Daoy (cell line): ENCODE measurements at regions not wholly inside any gene's neighbourhood (a gene's known extent, or its start where the extent isn't known, plus 50 kb on each side); places are given as distances from the start of the nearest gene placed in this dataset.

ENCODE experiments used
- DNase-seq: peaks from one replicate; pipeline ENCODE4 v3.0.0-alpha.2; 2015; ENCODE audit warnings: low read depth

DNA sequence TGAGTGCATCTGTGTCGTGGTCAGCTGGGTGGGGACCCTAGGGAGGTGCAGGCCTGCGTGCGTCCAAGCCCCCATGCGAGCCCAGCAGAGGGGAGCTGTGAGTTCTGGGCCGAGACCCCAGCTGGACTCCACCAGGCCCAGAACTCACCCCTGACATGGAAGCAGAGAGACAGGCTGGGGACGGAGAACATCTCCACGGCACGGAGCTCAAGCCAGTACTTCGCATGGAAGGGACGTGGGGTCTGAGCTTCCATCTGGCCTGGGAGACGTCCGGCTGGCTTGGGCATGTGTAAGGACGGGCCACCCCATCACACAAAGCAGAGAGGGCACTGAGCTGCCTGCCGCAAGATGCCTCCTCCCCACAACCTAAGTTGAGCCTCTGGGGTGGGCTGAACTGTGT is 422.4 kb downstream of the CTTN start:
- no peak for DNase-seq

DNA sequence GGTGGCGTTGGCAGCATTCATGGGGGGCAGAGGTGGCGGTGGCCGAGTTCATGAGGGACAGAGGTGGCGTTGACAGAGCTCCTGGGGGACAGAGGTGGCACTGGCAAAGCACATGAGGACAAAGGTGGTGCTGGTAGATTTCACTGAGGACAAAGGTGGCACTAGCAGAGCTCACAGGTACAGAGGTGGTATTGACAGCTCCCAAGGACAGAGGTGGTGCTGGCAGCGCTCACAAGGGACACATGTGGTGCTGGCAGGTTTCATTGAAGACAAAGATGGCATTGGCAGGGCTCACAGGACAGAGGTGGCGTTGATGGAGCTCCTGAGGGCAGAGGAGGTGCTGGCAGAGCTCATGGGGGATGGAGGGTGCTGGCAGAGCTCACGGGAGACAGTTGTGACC is 425.4 kb downstream of the CTTN start:
- DNase-seq, result no peak

DNA sequence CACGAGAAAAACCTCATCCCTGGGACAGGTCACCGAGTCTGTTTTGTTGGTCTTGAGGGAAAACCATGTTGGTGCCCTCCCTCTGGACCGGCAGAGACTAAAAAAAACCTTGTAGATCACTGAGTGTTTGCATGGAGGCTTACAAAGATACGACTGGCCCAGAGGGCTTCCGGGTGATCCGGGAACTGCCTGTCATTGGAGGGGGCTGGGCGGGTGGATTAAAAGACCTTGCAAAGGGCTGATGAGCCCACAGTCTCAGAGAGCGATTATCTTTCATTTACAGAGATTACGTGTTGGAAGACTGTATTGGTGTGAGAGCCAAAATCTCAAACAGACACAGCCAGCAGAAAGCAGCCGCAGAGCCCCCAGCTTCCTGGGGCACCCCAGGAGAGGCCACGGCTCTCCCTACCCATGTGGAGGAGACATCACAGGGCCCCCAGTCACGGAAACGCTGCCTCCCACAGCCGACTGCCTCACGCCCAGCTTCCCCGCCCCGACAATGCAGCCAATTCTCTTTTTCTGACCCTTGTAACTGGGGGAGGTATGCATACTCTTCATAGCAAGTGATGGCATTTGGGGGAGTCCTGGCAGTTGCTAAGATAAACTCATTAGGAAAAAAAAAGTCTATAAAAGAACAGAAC is 426.4 kb downstream of the CTTN start:
- no peak for DNase-seq

DNA sequence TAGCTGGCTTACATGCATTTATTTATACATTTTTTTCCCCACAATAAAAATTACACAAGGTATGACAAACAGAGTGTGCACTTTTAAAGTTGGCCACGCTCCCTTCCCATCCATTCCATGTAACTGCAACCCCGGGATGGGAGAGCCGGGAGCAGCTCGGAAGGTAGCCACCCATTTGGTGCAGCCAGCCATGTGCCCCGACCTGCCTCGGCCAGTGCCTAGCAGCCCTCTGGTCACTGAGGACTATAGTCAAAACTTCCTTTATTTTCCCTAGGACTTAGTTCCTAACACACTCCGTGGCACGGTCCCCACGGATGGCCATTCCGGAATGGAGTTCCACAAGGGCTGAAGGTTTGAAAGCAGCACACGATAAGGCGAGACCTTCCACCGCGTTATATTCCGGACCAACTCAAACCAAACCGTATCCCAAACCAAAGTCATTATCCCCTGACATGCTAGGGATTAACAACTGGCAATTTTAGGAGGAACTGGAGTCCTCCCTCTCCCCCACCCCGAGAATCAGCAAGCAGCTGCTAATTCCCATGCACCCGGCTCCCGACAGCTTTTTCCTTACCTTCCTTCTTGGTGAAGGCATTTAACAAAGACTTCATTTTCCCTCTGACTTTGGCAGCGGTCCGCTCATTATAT is 426.4 kb downstream of the SHANK2 start:
- no peak for DNase-seq

DNA sequence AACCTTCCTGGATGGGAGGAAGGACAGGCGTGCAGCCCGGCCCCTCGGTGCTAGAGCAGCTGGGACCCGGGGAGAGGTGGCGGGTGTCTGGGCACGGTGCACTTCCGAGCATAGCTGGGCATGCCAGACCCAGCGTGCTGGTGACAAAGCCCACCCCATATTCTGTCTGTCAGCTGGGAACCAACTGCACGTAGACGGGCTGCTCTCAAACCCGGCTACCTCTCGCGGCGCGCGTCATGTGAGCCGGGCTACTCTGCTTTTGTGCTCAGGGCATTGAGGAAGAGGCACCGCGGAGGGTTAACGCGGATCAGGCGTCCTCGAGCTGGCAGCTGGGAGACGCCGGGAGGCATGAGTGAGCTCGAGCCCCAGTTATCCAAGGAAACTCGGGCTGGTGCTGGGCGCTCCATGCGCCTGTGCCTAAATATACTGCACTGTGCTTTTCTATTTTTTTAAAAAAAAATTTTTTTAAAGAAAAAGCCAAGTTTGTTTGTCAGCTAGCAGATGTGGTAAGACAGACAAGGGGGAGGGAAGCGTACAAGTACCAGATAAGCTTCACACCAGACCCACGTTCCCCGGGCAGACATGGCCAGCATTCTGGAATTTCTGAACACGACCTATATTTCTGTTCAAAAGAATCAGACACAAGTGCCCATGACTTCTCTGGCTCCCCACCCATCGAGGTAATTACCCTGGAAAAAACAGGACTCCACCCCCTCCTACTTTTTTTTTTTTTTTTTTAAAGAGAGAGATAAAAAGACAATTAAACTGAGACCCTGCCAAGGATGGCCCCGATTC is 425.6 kb downstream of the SHANK2 start:
- peak; percentile 62 for DNase-seq

DNA sequence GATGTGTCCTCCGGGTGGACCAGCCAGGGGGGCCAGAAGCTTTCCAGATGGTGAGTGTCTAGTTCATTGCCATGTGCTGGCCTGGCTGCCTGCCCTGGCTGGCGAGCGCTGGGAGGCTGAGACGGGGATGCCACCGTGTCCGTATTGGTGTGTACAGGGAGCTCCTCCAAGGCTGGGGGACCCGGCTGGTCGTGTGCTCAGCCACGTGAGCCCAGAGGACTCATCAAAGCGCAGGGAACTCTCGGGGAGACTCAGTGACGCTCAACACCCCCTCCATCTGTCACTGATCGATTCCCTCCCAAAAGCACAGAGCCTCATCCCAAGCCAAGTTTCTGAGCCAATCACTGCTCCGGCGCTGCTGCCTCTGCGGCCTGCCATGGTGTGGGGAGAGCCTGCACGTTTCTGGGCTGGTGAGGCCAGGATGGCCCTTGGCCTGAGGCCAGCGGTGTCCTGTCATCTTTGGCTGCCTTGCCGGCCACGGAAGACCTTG is 423.7 kb downstream of the SHANK2 start:
- DNase-seq, result no peak

DNA sequence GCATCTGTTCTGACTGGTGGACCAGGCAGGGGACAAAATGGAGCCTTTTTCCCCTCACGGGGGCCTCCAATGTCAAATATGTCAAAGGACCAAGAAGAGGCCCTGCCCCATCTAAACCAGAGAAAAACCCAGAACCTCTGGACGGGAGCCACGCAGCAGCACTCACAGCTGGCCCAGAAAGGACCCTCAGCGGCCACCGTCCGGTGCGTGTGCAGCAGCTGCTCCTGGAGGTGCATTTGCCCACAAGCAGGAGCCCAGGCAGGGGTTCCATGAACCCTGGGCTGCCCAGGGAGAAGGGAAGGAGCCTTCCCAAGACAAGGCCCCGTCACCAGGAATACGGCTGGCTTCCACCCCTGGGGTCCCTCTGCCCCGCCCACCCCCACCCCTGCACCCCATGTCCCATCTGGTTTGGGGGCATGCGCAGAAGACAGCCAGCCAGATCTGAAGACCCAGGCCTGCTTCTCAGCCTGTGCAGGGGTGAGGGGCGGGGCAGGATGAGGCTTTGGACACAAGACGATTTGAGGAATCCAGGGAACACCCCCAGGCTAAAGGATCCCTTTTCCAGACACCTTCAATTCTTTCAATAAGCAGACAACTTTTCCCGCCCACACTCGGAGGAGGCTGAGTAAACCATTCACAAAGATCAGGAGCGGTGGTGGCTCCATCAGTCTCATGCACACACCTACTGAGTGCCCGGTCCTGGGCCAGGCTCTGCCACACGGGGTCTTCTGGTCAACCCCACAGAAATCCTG is 423.1 kb downstream of the SHANK2 start:
- DNase-seq, result no peak

DNA sequence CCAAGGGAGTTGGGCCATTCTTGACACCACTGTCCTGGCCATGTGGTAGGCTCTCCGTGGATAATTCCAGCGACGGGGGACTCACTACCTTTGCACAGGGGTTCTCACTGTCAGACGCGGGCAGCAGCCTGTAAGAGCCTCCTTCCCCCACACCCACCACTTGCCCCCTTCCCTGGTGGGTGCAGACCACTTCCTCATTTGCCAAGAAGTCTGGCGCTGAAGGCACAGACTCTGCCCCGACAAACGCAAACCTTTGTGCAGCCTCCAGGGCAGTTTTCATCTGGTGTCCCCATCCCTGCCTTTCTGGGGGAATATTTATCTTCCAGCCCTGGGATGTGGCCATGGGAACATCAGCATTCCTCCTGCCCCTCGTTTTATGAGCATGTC is 422.5 kb downstream of the SHANK2 start:
- no peak for DNase-seq

DNA sequence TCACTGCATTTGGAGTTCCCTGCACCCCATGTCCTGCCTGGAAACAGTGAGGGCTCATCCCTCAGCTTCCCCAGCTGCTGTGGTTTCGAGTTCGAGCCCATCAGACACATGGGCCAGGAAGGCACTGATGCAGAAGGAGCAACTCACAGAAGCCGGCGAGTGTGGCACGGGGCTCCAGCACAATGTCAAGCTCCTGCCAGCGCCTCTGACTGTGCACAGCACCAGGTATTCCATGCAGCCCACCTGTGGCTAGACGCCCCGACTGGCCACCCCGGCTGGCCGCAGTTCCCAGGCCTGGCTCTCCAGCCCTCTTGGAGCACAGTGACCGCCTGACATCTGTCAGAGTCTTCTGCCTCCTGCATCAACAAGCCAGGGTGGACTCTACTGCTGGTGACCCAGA is 419.4 kb downstream of the SHANK2 start:
- no peak for DNase-seq

DNA sequence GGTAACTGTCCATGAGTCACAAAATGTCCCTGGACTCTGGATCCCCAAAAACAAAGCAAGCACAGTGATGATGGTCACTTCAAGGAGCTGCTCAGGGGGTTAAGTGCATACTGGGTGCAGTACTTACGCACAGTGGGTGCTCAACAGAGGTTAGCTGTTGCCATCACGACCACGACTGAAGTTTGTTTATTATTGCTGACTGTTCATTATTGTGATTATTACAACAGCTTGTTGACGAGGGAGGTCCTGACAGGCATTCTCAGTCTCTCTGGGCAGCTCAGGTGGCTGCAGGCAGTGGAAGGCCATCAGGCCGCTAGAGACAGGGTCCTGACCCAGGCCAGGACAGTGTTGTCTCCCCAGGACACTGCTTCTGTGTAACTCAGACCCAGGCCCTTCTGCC is 418.8 kb downstream of the SHANK2 start:
- DNase-seq, result no peak

DNA sequence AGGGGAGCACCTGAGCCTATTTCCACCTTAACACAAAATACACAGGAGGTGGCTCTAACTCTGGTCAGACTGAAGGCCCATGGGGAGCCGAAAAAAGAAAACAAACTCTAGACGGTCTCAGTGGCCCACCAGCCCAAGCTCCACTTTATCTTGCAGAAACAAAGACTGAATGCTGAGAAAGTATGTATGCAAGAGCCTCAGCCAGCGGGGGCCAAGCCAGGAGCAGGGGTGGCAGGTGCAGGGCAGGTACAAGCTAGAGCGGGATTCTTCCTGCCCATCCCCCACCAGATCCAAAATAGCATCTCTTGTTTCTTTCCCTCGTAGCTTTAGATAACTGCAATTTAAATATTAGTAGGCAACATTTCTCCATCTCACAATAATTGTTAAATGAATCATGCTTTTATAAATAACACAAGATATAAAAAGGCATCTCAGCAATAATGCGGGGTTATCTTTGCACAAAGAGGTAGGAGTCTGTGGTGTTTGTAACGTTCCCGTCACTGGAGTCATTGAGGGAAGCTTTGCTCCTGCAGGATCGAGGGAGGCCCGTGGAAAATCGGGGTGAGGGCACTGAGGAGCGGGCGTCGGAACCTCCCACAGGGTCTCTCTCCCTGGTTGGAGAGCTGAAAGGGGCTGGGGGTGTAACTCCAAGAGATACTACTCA is 418.0 kb downstream of the SHANK2 start:
- no peak for DNase-seq

DNA sequence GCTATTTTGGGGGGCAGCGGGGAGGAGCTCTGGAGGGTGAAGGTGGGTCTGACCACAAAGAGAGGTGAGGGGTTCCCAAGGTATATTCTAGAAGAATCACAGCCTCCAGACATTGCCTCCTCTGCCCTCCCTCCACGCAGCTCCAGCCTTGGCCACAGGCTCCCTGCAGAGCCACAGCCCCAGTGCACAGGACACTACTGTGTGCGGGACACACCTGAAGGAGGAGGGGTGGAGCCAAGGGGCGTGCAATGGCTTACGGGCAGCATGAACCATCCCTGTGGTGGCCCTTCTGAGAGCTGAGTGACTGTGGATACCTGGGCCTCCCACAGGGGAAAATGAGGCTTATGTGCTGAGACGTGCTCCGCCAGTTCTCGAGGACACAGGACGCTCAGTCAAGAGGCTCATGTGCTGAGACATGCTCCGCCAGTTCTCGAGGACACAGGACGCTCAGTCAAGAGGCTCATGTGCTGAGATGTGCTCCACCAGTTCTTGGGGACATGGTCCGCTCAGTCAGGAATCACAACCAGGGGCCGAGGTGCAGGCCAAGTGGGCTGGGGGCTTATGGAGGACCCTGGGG is 417.3 kb downstream of the SHANK2 start:
- DNase-seq, result no peak

DNA sequence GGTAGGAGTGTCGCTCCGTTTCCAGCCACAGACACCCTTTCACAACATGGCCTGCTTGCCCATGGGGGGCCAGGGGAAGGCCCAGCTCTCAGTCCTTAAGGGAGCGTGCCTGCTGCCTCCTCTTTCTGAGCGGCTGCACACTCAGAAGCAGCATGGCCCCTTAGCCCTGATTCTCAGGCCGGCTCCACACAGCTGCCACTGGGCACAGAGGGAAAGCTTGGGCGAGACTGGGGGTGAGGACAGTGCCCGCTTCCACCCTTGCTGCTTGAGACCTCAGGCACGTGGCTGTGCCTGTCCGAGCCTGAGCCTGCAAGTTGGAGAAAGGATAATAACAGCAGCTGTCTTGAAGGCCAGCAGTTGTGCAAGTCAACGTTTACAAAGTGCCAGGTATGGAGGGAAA is 416.3 kb downstream of the SHANK2 start:
- no peak for DNase-seq

DNA sequence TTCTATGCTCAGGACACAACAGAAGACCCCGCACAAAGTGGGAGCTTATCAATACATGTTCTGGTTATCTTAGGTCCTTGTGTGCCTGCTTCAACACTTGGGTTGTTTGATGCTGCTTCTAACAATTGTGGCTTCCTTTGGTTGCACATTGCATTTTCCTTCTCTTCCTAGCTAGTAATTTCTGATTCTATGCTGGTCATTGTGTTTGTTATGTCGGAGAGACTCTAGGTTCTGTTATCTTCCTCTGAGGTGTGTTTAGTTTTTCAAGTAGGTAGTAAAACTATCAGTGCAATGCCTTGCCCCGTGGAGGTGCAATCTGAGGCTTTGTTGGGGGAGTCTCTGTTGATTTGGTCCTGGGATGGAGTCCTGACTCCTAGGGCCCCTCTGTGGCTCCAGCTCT is 414.2 kb downstream of the SHANK2 start:
- DNase-seq, result no peak

DNA sequence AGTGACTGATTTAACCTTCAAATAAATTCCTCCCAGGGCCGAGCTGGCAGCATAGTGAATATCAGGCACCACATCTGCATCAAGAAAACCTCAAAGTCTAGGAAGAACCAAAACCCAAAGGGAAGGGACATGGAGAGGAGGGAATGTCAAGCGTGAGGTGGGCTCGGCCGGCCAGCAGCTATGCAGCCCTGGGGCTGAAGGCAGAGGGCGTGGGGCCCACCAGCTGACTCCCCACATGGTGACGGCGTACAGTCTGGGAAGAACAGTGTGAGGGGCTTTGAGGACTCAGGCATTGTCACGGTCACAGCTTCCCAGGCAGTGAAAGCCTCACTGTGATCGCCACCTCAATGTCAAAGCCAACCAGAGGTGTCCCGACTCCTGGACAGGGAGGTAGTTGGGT is 412.5 kb downstream of the SHANK2 start:
- no peak for DNase-seq

DNA sequence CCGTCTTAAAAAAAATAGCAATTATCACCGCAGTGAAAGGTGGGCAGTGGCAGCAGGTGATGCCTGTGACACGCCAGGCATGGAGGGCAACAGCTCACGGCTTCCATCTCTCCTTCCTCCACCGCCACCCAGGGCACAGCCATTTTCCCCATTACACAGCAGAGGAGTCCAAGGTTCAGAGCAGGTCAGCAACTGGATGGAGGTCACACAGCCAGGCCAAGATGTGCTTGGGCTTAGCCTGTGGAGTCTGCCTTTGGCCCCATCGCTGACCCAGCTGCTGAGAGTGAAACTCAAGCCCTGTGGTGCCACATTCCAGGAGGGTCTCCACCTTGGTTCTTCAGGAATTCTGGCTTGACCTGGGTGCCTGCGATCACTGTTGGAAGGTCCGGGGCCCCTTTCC is 411.1 kb downstream of the SHANK2 start:
- DNase-seq, result no peak

DNA sequence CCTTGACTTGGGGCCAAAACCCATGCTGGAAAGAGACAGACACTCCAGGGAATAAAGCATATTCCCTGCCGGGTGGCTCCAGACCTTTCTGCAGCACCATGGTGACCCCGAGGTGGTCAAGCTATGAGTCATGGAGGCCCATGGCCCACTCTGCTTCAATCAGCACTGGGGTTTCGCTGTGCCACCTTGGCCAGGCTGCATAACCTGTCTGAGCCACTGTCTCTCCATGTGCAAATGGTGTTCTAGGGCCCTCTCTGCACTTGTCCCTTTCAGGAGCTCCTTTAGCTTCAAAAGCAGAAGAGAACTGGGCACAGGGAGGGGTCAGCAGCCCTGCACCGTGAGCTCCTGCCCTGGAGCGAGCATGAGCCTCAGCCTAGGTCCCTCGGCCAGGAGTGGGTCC is 410.1 kb downstream of the SHANK2 start:
- DNase-seq, result no peak

DNA sequence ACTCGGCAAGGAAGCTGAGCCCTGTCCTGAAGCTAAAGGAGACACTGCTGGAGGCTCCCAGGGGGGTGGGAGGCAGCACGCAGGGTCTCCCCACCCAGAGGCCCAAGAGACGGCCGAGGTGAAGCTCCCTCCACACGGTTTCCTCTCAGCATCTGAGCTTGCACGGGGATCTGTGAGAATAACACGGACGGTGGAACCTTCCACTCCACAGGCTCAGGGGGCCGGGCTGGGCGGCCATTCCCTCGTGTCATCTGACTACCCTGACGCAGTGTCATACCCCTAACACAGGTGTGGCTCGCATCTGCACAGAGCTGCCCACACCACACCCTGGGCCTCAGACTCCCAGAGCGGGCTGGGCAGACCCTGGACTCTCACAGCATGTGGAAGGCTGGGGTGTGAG is 409.7 kb downstream of the SHANK2 start:
- no peak for DNase-seq

DNA sequence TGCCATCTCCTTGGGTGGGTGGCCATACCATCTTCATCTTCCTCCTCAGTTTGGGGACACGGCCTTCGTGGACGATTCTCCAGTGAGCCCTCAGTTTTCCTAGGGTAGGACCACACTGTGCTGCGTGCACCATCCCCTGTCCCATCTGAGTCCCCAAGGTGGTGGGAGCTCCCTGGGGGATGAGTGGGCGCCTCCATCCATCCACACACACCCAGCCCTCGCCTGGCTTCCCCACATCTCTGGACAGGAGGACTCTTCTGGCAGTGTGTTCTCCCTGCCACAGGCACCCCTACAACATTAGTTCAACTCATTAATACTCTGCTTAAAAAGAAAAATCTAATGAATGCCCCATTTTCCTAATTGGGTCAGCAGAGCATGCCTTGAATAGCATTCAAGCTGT is 408.5 kb downstream of the SHANK2 start:
- DNase-seq, result no peak

DNA sequence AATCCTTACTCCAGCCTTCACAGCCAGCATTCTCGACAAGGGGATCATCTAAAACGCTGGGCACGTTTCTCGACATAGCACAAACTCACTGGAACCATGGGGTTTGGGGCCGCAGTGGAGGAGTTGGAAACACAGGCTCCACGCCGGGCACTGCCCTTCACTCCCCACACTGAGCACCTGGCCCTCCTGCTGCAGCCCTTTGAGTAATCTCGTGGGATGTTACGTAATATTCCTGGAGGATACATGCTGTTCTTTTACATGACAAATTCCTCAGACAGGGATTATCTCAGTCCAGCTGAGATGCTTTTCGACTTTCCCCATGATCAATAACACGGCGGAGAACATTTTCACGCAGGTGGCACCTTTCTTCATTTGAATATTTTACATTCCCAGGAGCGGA is 408.0 kb downstream of the SHANK2 start:
- DNase-seq, result no peak

DNA sequence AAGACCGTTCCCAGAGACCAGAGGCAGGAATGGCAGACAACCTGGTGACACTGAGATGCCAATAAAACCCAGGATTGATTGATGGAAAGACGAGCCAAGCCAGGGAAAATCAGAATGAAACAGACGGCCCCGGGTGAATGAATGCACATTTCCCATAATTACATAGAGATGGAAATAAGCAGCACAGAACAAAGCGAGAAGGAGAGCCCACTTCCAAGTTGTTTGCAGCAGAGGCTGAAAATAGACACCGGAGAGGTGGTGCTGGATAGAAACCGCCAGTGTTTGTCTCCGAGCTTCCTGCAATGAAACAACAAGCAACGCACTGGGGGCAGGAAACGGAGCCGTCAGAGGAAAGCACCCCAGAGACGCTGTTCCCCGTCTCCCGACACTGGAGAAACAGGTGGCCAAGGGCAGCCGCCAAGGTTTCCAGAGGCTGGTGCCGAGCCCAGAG is 406.8 kb downstream of the SHANK2 start:
- DNase-seq, result no peak
